ENCODE measurements at regions not wholly inside any gene's neighbourhood (a gene's known extent, or its start where the extent isn't known, plus 50 kb on each side); places are given as distances from the start of the nearest gene placed in this dataset.

- Histone ChIP-seq H3K36me3 (no peaks in the 10 kb centered on the region), H3K27ac (no peak overlapping the region), H3K4me3 (no peak overlapping the region), H3K4me1 (no peaks in the 10 kb centered on the region), H3K27me3 (no peaks in the 10 kb centered on the region), H3K9me3 (no peaks in the 10 kb centered on the region)
- TF ChIP-seq, protein P1, sequence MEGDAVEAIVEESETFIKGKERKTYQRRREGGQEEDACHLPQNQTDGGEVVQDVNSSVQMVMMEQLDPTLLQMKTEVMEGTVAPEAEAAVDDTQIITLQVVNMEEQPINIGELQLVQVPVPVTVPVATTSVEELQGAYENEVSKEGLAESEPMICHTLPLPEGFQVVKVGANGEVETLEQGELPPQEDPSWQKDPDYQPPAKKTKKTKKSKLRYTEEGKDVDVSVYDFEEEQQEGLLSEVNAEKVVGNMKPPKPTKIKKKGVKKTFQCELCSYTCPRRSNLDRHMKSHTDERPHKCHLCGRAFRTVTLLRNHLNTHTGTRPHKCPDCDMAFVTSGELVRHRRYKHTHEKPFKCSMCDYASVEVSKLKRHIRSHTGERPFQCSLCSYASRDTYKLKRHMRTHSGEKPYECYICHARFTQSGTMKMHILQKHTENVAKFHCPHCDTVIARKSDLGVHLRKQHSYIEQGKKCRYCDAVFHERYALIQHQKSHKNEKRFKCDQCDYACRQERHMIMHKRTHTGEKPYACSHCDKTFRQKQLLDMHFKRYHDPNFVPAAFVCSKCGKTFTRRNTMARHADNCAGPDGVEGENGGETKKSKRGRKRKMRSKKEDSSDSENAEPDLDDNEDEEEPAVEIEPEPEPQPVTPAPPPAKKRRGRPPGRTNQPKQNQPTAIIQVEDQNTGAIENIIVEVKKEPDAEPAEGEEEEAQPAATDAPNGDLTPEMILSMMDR (IDR thresholded peaks at IDR 0.05) = no peak
- no peak for DNase-seq (ENCODE audit: low spot score)
Observed at GRCh38 chr5:77871946-77872345, 95.8 kb upstream of the TBCA start.

DNA sequence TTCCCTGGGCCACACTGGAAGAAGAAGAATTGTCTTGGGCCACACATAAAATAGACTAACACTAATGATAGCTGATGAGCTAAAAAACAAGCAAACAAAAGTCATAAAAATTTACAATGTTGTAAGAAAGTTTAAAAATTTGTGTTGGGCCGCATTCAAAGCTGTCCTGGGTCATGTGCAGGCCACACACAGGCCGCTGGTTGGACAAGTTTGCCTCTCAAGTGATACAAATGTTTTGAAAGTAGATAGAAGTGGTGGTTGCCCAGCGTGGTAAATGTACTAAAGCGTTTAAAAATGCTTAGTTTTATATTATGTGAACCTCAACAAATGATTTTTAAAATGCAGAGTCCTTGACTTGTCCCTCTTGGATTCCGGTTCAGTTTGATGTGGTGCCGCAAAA lies 94.9 kb upstream of the TBCA start:
- H3K9me3 ChIP-seq = no peaks in the 10 kb centered on the region
- no peaks in the 10 kb centered on the region for H3K4me1 ChIP-seq
- TF ChIP-seq, protein P1 (IDR thresholded peaks at IDR 0.05) = no peak
- DNase-seq (ENCODE audit: low spot score) = no peak
- no peaks in the 10 kb centered on the region for H3K36me3 ChIP-seq
- H3K27ac ChIP-seq = no peak overlapping the region
- no peak overlapping the region for H3K4me3 ChIP-seq
- H3K27me3 ChIP-seq = no peaks in the 10 kb centered on the region

DNA sequence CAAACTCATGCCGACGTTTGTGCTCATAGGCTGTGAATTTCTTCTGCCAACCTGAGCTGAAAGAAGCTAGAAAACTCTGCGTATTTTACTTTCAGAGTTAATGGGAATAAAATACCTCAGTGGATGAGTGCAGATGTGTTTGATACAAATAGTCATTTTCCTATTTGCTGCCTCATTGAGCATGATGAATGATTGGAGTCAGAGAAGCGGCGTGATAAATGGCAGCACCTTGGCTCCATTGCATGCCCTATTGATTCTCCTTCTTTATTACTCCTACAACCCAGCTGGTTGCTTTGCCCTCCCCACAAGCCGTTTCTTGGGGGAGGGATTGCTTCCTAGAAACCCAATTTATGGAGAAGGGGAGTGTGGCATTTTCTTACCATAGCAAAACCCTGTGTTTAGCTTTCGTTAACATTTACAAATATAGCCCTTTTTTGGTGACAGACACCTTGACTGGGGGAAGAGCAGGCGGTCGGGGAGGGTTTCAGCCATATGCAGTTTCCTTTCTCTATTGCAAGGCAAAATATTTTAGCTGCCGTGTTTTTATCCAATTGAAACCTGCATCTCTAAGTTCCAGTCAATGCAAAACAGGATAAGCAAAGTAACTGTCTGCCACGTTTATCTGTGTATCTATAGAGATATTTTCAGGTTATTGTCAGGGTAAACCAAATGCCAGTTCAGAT lies 93.1 kb upstream of the TBCA start:
- H3K27ac ChIP-seq = no peak overlapping the region
- DNase-seq (ENCODE audit: low spot score) = no peak
- TF ChIP-seq, protein P1 (IDR thresholded peaks at IDR 0.05) = no peak
- no peaks in the 10 kb centered on the region for H3K4me1 ChIP-seq
- no peaks in the 10 kb centered on the region for H3K27me3 ChIP-seq
- H3K4me3 ChIP-seq = no peak overlapping the region
- no peaks in the 10 kb centered on the region for H3K36me3 ChIP-seq
- H3K9me3 ChIP-seq = no peaks in the 10 kb centered on the region

DNA sequence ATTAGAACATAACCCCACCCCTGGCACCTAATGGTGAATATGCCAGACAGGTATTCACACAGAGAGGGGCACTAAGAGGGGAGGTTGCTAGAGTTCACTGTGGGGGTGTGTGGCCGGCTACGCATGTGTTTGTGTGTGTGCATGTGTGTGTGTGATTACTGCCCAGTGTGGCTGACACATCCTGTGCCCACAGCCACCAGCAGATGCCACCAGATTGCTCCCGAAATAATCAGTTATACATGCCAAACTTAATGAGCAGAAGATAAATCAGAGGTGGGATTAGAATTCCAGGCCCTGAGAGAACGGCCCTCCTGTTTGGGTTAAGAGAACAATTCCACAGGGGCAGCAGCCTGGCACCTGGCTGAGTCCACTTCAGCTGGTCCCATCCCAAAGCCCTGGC lies 91.8 kb upstream of the TBCA start:
- Histone ChIP-seq H3K27ac (no peak overlapping the region), H3K9me3 (no peaks in the 10 kb centered on the region), H3K36me3 (no peaks in the 10 kb centered on the region), H3K27me3 (no peaks in the 10 kb centered on the region), H3K4me1 (no peaks in the 10 kb centered on the region), H3K4me3 (no peak overlapping the region)
- TF ChIP-seq, protein P1 (IDR thresholded peaks at IDR 0.05) = no peak
- no peak for DNase-seq (ENCODE audit: low spot score)

DNA sequence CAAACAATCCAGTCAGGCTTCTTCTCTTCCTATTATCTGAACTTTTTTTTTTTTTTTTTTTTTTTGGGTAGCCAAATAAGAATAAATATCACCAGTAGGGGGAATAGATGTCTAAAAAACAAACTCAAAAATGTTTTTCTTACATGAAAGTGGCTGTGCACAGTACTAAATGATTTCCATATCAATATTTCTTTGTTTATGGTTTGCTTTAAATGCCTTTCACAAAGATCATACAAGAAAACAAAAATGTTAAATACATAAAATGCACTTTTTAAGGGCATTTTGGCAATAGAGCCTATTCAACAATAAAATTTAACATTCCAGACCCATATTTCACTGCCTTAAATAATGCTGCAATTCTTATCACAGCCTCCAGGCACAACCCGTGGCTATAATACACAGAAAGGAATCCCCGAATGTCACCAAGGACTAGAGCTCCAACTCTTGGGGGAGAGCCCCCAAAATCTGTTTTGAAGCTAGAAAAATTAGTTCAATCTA lies 91.1 kb upstream of the TBCA start:
- Histone ChIP-seq H3K4me3 (no peak overlapping the region), H3K27me3 (no peaks in the 10 kb centered on the region), H3K27ac (no peak overlapping the region), H3K4me1 (no peaks in the 10 kb centered on the region), H3K9me3 (no peaks in the 10 kb centered on the region), H3K36me3 (no peaks in the 10 kb centered on the region)
- TF ChIP-seq, protein P1 (IDR thresholded peaks at IDR 0.05) = no peak
- DNase-seq (ENCODE audit: low spot score) = no peak

DNA sequence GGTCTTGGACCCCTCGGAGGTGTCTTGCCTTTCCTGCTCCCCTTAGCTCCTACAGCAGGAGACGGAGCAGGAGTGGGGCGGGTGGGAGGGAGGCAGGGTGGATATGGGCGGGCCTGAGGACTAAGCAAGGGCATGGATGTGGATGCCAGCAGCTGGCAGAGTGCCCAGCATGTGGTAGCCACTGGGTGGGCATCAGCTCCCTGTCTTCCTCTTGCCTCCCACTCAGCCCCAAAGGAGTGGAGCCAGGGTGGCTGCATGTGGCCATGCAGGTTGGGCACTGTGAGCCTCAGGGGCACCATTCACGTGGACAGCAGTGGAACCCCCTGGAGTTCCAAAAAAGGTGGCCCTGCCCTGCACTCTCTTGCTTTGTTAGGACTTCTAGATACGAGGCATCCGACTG lies 90.1 kb upstream of the TBCA start:
- Histone ChIP-seq H3K27me3 (no peaks in the 10 kb centered on the region), H3K4me3 (no peak overlapping the region), H3K9me3 (no peaks in the 10 kb centered on the region), H3K36me3 (no peaks in the 10 kb centered on the region), H3K27ac (no peak overlapping the region), H3K4me1 (no peaks in the 10 kb centered on the region)
- TF ChIP-seq, protein P1 (IDR thresholded peaks at IDR 0.05) = no peak
- DNase-seq (ENCODE audit: low spot score) = no peak

Measured in right atrium auricular region (tissue), 2 donors.